HCT116 (cell line): ENCODE measurements at regions not wholly inside any gene's neighbourhood (a gene's known extent, or its start where the extent isn't known, plus 50 kb on each side); places are given as distances from the start of the nearest gene placed in this dataset.

Source experiments
- ATAC-seq: fragments of 200-7000 bp; cut with Tn5 transposase; 2 replicates; pipeline ENCODE4 v1.9.1; 2020; ENCODE audit warnings: mild to moderate bottlenecking, moderate library complexity
- BruUV-seq: library from RNA; stranded (reverse); fragments of 400-500 nt; replicated peaks from 2 replicates; lab custom pipeline; 2021; lab: Mats Ljungman, UMichigan
- CTCF ChIA-PET: fragments of 300-600 bp; sonication (Branson Sonifier 250); formaldehyde crosslinking; loops from one replicate; lab custom pipeline; 2021; ENCODE audit warnings: antibody characterized with exemption; lab: Charles Lee
- POLR2A ChIA-PET: fragments of 300-600, 350-600 bp; sonication (Branson Sonifier 250); formaldehyde crosslinking; loops from one replicate; lab custom pipeline; 2021; ENCODE audit warnings: antibody characterized with exemption; lab: Charles Lee
- RAD21 ChIA-PET, 2 experiments: fragments of 300-600 bp; sonication (Branson Sonifier 250); formaldehyde crosslinking; loops; one replicate each; lab custom pipeline; 2023; ENCODE audit warnings: low total read pairs in 2 of 2; ENCODE audit not compliant: uncharacterized antibody in 2 of 2, unreplicated experiment in 2 of 2, low non-redundant PET in 1 of 2; lab: Charles Lee
- DNase-seq: peaks from one replicate; pipeline ENCODE4 v3.0.0-alpha.2; 2010; ENCODE audit warnings: low read depth, low spot score
- H2AFZ ChIP-seq: fragments of 200-600 bp; shearing (Covaris generic), sonication (generic); 2 replicates; pipeline ENCODE4 v1.6.1; 2017; ENCODE audit warnings: low read depth, mixed run types, mixed read lengths, antibody characterized with exemption, low read length; ENCODE audit not compliant: poor library complexity, severe bottlenecking
- H3K27ac ChIP-seq: 2 replicates; pipeline ENCODE4 v1.5.1; 2012; ENCODE audit warnings: low read depth, low read length
- H3K27me3 ChIP-seq: fragments of 200-600 bp; sonication (generic); 2 replicates; pipeline ENCODE4 v1.6.1; 2016; ENCODE audit warnings: mixed run types, low read length, mixed read lengths; ENCODE audit not compliant: insufficient read depth
- H3K36me3 ChIP-seq, 2 experiments: fragments of 200-500 bp in 1 of 2; fragments of 200-600 bp in 1 of 2; sonication (Bioruptor generic) in 1 of 2; sonication (generic) in 1 of 2; 2 replicates each; pipeline versions ENCODE4 v1.5.1 to v1.6.1; 2014 to 2016; ENCODE audit warnings: low read length in 2 of 2, inconsistent platforms in 1 of 2, mixed read lengths in 1 of 2, mixed run types in 1 of 2; ENCODE audit not compliant: insufficient read depth in 2 of 2, control insufficient read depth in 1 of 2
- H3K4me1 ChIP-seq, 2 experiments: fragments of 200-600 bp in 1 of 2; sonication (generic) in 1 of 2; 2 replicates each; pipeline versions ENCODE4 v1.5.1 to v1.6.1; 2012 to 2017; ENCODE audit warnings: low read length in 2 of 2, inconsistent platforms in 1 of 2, mild to moderate bottlenecking in 1 of 2, mixed read lengths in 1 of 2, mixed run types in 1 of 2, moderate library complexity in 1 of 2; ENCODE audit not compliant: insufficient read depth in 2 of 2, control insufficient read depth in 1 of 2
- H3K4me2 ChIP-seq: fragments of 200-600 bp; sonication (generic); 2 replicates; pipeline ENCODE4 v1.6.1; 2017; ENCODE audit warnings: mixed run types, low read length, mixed read lengths
- H3K4me3 ChIP-seq, 2 experiments: fragments of 200-600 bp in 1 of 2; sonication (generic) in 1 of 2; replicated peaks in 1 of 2; 2 replicates each; pipeline ENCODE4 v1.5.1; 2011 to 2016; ENCODE audit warnings: low read length in 2 of 2, control low read depth in 1 of 2, low read depth in 1 of 2, mild to moderate bottlenecking in 1 of 2, mixed read lengths in 1 of 2, mixed run types in 1 of 2
- H3K79me2 ChIP-seq: fragments of 200-600 bp; sonication (generic); 2 replicates; pipeline ENCODE4 v1.6.1; 2017; ENCODE audit warnings: mild to moderate bottlenecking, mixed run types, low read length, moderate library complexity, mixed read lengths; ENCODE audit not compliant: insufficient read depth
- H3K9ac ChIP-seq: fragments of 200-600 bp; sonication (generic); 2 replicates; pipeline ENCODE4 v1.6.1; 2016; ENCODE audit warnings: low read length, mixed read lengths
- H3K9me2 ChIP-seq: fragments of 200-600 bp; sonication (generic), shearing (Covaris generic); 2 replicates; pipeline ENCODE4 v1.6.1; 2017; ENCODE audit warnings: mixed run types, mild to moderate bottlenecking, moderate library complexity; ENCODE audit not compliant: insufficient read depth
- H3K9me3 ChIP-seq, 2 experiments: fragments of 200-500 bp in 1 of 2; fragments of 200-600 bp in 1 of 2; sonication (Bioruptor generic) in 1 of 2; sonication (generic) in 1 of 2; 2 replicates each; pipeline ENCODE4 v1.6.1; 2014 to 2017; ENCODE audit warnings: low read length in 2 of 2, mixed read lengths in 2 of 2, inconsistent platforms in 1 of 2, low read depth in 1 of 2, mild to moderate bottlenecking in 1 of 2, mixed run types in 1 of 2, moderate library complexity in 1 of 2; ENCODE audit not compliant: control insufficient read depth in 1 of 2, insufficient read depth in 1 of 2
- H4K20me1 ChIP-seq: fragments of 200-600 bp; sonication (generic), shearing (Covaris generic); 2 replicates; pipeline ENCODE4 v1.6.1; 2017; ENCODE audit warnings: mixed run types, mild to moderate bottlenecking, moderate library complexity; ENCODE audit not compliant: insufficient read depth
- CBX3 ChIP-seq: IDR thresholded peaks from 2 replicates; pipeline ENCODE4 v1.6.1; 2012; ENCODE audit warnings: low read depth
- CEBPB ChIP-seq: IDR thresholded peaks from 2 replicates; pipeline ENCODE4 v1.6.1; 2012; ENCODE audit warnings: low read depth
- CTCF ChIP-seq, 3 experiments: fragments of 200-600 bp in 1 of 3; sonication (generic) in 1 of 3; IDR thresholded peaks in 2 of 3; conservative IDR thresholded peaks in 1 of 3; 2 replicates each; pipeline ENCODE4 v1.5.1; 2012 to 2017; ENCODE audit warnings: low read depth in 2 of 3, low read length in 2 of 3, antibody characterized with exemption in 1 of 3, borderline replicate concordance in 1 of 3, control low read depth in 1 of 3, mild to moderate bottlenecking in 1 of 3, mixed read lengths in 1 of 3, mixed run types in 1 of 3, moderate library complexity in 1 of 3; ENCODE audit not compliant: insufficient read depth in 1 of 3
- EZH2phosphoT487 ChIP-seq: fragments of 200-600 bp; IDR thresholded peaks from 2 replicates; pipeline ENCODE4 v1.6.1; 2018; ENCODE audit warnings: antibody characterized with exemption, borderline replicate concordance
- MAX ChIP-seq: IDR thresholded peaks from 2 replicates; pipeline ENCODE4 v1.6.1; 2012
- POLR2A ChIP-seq: IDR thresholded peaks from 2 replicates; pipeline ENCODE4 v1.7.0; 2011; ENCODE audit warnings: borderline replicate concordance; ENCODE audit not compliant: insufficient read depth, insufficient read length; ENCODE audit errors: extremely low read depth
- POLR2AphosphoS5 ChIP-seq: IDR thresholded peaks from 2 replicates; pipeline ENCODE4 v1.6.1; 2011; ENCODE audit warnings: mild to moderate bottlenecking, low read depth, low read length, moderate library complexity
- SIN3A ChIP-seq: IDR thresholded peaks from 2 replicates; pipeline ENCODE4 v1.6.1; 2012; ENCODE audit warnings: low read depth
- SRF ChIP-seq: IDR thresholded peaks from 2 replicates; pipeline ENCODE4 v1.6.1; 2012; ENCODE audit warnings: low read depth
- YY1 ChIP-seq: IDR thresholded peaks from 2 replicates; pipeline ENCODE4 v1.6.1; 2011; ENCODE audit warnings: low read length, low read depth, moderate library complexity, mild to moderate bottlenecking; ENCODE audit not compliant: insufficient replicate concordance; ENCODE audit errors: extremely low read depth
- ZFX ChIP-seq: fragments of 450-650 bp; IDR thresholded peaks from 2 replicates; pipeline ENCODE4 v1.6.1; 2017
- ZNF274 ChIP-seq: fragments of 200-500 bp; sonication (Bioruptor generic); IDR thresholded peaks from 2 replicates; pipeline ENCODE4 v1.6.1; 2014; ENCODE audit warnings: mild to moderate bottlenecking, low read depth, low read length, inconsistent platforms
- intact Hi-C: fragments of 100-400 bp; cut with micrococcal nuclease; formaldehyde crosslinking; loops from 2 replicates; pipeline ENCODE4 v1.10.0; 2022
- TF ChIP-seq, protein P1 (sequence below): IDR thresholded peaks from 2 replicates; pipeline ENCODE4 v1.6.1; 2012

- ATAC-seq, result no peak
- Histone ChIP-seq H3K27me3 (no peaks in the 10 kb centered on the region), H3K9me3 (peaks cover 0 to 9% of the 10 kb centered on the region in 2 experiments; a peak in 1 of 4 replicates)
- ChIA-PET POLR2A (no interaction called here), RAD21 (no interaction called here), CTCF (no interaction called here)
- no peak for DNase-seq
- TF ChIP-seq YY1 (no peak), SIN3A (no peak), CTCF (IDR thresholded peaks at IDR 0.05 in 2 of 3, conservative IDR thresholded peaks at IDR 0.05 in 1 of 3; ENCODE audit: borderline replicate concordance in 1 of 3, insufficient read depth in 1 of 3, low read depth in 2 of 3, low read length in 2 of 3) (no peak), MAX (no peak), POLR2A (no peak), SRF (no peak), ZFX (no peak), EZH2phosphoT487 (no peak), ZNF274 (no peak), CBX3 (no peak), CEBPB (no peak), POLR2AphosphoS5 (no peak)
- TF ChIP-seq, protein P1, sequence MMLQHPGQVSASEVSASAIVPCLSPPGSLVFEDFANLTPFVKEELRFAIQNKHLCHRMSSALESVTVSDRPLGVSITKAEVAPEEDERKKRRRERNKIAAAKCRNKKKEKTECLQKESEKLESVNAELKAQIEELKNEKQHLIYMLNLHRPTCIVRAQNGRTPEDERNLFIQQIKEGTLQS, result no peak
- TF ChIP-seq, all 23 proteins: peak for 0
- H3K9me2 ChIP-seq, result no peaks in the 10 kb centered on the region
- H3K36me3 ChIP-seq, result no peaks in the 10 kb centered on the region
- peaks cover 4 to 38% of the 10 kb centered on the region in 2 experiments; a peak in 2 of 4 replicates for H3K4me1 ChIP-seq
- intact Hi-C loops, result no loop called here
- H2AFZ ChIP-seq, result no peak overlapping the region
- no peaks in the 10 kb centered on the region for H3K79me2 ChIP-seq
- no peaks in the 10 kb centered on the region for H4K20me1 ChIP-seq
- no peak overlapping the region for H3K4me2 ChIP-seq
- no peak overlapping the region for H3K27ac ChIP-seq
- no TSS peak for BruUV-seq
- no peak overlapping the region for H3K9ac ChIP-seq
- H3K4me3 ChIP-seq, result no peak overlapping the region
These were observed 69.7 kb upstream of the POMGNT2 start for GRCh38 chr3:43175541-43175940.
